ENCODE measurements at regions not wholly inside any gene's neighbourhood (a gene's known extent, or its start where the extent isn't known, plus 50 kb on each side); places are given as distances from the start of the nearest gene placed in this dataset.

- ATAC-seq (ENCODE audit: low FRiP score) (no peak), DNase-seq (ENCODE audit: low spot score) (no peak)
- no peak for TF ChIP-seq CTCF (IDR thresholded peaks at IDR 0.05)
These were observed 849.8 kb upstream of the CDH6 start for GRCh38 chr5:30343707-30344106.

GRCh38 chr5:30341466-30341865 lies 852.0 kb upstream of the CDH6 start:
- ATAC-seq (ENCODE audit: low FRiP score) (no peak), DNase-seq (ENCODE audit: low spot score) (no peak)
- no peak for TF ChIP-seq CTCF (IDR thresholded peaks at IDR 0.05)

GRCh38 chr5:30337084-30337573 lies 856.4 kb upstream of the CDH6 start:
- no peak for ATAC-seq (ENCODE audit: low FRiP score)
- no peak for TF ChIP-seq CTCF (IDR thresholded peaks at IDR 0.05)

GRCh38 chr5:30331534-30331933 lies 862.0 kb upstream of the CDH6 start:
- DNase-seq (ENCODE audit: low spot score) (no peak), ATAC-seq (ENCODE audit: low FRiP score) (no peak)
- no peak for TF ChIP-seq CTCF (IDR thresholded peaks at IDR 0.05)

More at GRCh38 chr5:30337084-30337573, 856.4 kb upstream of the CDH6 start:
- no peak for DNase-seq (ENCODE audit: low spot score)

- ATAC-seq (ENCODE audit: low FRiP score) (no peak), DNase-seq (ENCODE audit: low spot score) (no peak)
- no peak for TF ChIP-seq CTCF (IDR thresholded peaks at IDR 0.05)
These were observed 867.7 kb upstream of the CDH6 start for GRCh38 chr5:30325795-30326194.

GRCh38 chr5:30324083-30324482 lies 869.4 kb upstream of the CDH6 start:
- ATAC-seq (ENCODE audit: low FRiP score), result no peak

More at GRCh38 chr5:30324083-30324482, 869.4 kb upstream of the CDH6 start:
- no peak for TF ChIP-seq CTCF (IDR thresholded peaks at IDR 0.05)
- DNase-seq (ENCODE audit: low spot score), result no peak
